ENCODE measurements at regions not wholly inside any gene's neighbourhood (a gene's known extent, or its start where the extent isn't known, plus 50 kb on each side); places are given as distances from the start of the nearest gene placed in this dataset.

DNA sequence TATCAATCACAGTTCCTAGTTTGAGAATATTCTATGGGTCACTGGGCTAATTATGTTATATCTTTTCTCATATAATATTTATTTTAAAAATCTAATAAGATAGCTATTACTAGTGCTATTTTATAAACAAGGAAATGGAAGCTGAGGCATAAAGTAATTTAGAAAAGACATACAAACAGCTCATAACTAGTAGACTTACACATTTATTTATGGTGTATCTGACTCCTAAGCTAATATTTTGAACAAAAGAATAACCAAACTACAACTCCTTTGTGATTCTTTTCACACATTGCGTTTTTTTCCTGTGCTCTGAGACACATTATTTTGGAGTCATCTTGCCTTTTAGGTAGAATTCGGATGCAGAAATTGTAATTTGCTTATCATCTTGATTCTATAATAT, 742.0 kb upstream of the LRRTM4 start:
- TF ChIP-seq, protein P1, sequence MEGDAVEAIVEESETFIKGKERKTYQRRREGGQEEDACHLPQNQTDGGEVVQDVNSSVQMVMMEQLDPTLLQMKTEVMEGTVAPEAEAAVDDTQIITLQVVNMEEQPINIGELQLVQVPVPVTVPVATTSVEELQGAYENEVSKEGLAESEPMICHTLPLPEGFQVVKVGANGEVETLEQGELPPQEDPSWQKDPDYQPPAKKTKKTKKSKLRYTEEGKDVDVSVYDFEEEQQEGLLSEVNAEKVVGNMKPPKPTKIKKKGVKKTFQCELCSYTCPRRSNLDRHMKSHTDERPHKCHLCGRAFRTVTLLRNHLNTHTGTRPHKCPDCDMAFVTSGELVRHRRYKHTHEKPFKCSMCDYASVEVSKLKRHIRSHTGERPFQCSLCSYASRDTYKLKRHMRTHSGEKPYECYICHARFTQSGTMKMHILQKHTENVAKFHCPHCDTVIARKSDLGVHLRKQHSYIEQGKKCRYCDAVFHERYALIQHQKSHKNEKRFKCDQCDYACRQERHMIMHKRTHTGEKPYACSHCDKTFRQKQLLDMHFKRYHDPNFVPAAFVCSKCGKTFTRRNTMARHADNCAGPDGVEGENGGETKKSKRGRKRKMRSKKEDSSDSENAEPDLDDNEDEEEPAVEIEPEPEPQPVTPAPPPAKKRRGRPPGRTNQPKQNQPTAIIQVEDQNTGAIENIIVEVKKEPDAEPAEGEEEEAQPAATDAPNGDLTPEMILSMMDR (IDR thresholded peaks at IDR 0.05), result no peak
- TF ChIP-seq POLR2AphosphoS5 (IDR thresholded peaks at IDR 0.05) (no peak), EP300 (IDR thresholded peaks at IDR 0.05; ENCODE audit: low read depth) (no peak), POLR2A (IDR thresholded peaks at IDR 0.05) (no peak)

All from transverse colon (tissue), 4 donors.